Activated naive CD4-positive, alpha-beta T cell treated with anti-CD3 and anti-CD28 coated beads, Interleukin-2, amount 50 U/mL, for 72 hours (primary cell): ENCODE measurements at regions not wholly inside any gene's neighbourhood (a gene's known extent, or its start where the extent isn't known, plus 50 kb on each side); places are given as distances from the start of the nearest gene placed in this dataset.

Source experiments
- ATAC-seq, 2 donors: fragments of 150-1000 bp; cut with Tn5 transposase; 2 replicates each; pipeline ENCODE4 v1.10.0; 2021; ENCODE audit warnings: mild to moderate bottlenecking in 2 of 2, moderate library complexity in 2 of 2
- DNase-seq, 2 donors: peaks; one replicate each; pipeline ENCODE4 v3.0.0; 2021 to 2022; ENCODE audit warnings: low spot score in 2 of 2
- H3K27ac Mint-ChIP-seq, 2 donors: one replicate each; pipeline ENCODE4 v1.8.0; 2022; ENCODE audit warnings: mild to moderate bottlenecking in 2 of 2, mixed read lengths in 2 of 2
- H3K36me3 Mint-ChIP-seq, 2 donors: one replicate each; pipeline ENCODE4 v1.8.0; 2022; ENCODE audit warnings: mixed read lengths in 2 of 2
- H3K9me3 Mint-ChIP-seq, 2 donors: one replicate each; pipeline ENCODE4 v1.8.0; 2022; ENCODE audit warnings: mixed read lengths in 2 of 2

DNA sequence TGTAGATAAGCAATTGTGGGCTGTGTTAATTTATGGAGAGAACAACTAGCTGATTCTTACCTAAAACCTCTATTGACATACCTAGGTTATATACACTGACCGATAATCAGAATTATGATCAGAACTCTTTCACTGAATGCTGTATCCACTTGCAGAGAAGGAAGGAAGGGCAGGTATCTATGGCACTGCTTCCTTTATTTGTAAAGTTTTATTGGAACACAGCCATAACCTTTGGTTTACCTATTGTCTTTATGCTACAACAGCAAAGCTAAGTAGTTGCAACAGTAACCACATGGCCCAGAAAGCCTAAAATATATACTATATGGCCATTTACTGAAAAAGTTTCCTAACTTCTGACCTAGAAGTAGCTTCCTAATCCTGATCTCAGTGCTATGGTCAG is 358.9 kb upstream of the ARID1B start:
- no peak for ATAC-seq
- Mint-ChIP-seq H3K36me3 (no peaks in the 10 kb centered on the region), H3K9me3 (peaks cover 3 to 4% of the 10 kb centered on the region in 2 donors), H3K27ac (no peak overlapping the region)
- DNase-seq = no peak

DNA sequence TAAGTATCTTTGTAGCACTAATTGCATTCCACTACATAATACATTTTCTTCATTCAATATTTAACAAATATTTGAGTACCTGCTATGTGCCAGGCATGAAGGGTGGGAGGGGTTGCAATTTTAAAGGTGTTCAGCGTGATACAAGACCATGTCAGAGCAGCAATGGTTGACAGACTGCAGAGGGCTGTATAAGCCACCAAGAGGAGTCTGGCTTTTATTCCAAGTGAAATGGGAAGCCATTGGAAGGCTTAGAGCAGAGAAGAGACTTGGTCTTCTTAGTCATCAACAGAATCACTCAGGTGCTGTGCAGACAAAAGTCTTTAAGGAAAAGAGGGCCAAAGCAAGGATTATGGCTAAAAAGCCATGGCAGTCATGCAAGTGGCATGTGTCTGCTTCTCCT is 360.8 kb upstream of the ARID1B start:
- H3K9me3 Mint-ChIP-seq = no peaks in the 10 kb centered on the region
- ATAC-seq = no peak

DNA sequence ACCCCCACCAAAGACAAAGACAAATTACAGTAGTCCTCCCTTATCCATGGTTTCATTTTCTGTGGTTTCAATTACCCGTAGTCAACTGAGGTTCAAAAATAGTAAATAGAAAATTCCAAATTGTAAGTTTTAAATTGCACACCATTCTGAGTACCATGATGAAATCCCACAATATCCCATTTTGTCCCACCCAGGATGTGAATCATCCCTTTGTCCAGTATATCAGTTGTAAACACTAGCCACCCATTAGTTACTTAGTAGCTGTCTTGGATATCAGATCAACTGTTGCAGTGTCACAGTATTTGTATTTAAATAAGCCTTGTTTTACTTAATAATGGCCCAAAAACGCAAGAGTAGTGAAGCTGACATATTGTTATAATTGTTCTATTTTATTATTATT is 364.0 kb upstream of the ARID1B start:
- no peak overlapping the region for H3K27ac Mint-ChIP-seq
- H3K36me3 Mint-ChIP-seq = no peaks in the 10 kb centered on the region
- H3K9me3 Mint-ChIP-seq = no peaks in the 10 kb centered on the region
- no peak for ATAC-seq
- no peak for DNase-seq

More for the DNA sequence above, 360.8 kb upstream of the ARID1B start:
- DNase-seq = no peak
- Mint-ChIP-seq H3K27ac (no peak overlapping the region), H3K36me3 (no peaks in the 10 kb centered on the region)

DNA sequence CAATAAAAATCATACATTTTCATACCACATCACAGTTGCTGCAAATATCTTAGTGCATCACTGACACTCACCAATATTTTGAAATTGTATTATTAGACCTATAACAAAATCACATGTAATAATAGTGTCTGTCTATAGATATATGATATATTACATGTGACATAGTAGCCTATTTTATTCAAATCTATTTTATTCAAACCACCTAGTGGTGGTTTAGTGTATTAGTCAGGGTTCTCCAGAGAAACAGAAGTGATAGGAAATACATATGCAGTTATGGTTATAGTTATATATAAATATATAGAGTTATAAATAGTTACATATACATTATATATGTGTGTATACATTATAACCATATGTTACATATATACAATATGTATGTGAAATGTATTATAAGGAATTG is 366.5 kb upstream of the ARID1B start:
- ATAC-seq = no peak
- Mint-ChIP-seq H3K27ac (no peak overlapping the region), H3K36me3 (no peaks in the 10 kb centered on the region), H3K9me3 (no peaks in the 10 kb centered on the region)
- no peak for DNase-seq

DNA sequence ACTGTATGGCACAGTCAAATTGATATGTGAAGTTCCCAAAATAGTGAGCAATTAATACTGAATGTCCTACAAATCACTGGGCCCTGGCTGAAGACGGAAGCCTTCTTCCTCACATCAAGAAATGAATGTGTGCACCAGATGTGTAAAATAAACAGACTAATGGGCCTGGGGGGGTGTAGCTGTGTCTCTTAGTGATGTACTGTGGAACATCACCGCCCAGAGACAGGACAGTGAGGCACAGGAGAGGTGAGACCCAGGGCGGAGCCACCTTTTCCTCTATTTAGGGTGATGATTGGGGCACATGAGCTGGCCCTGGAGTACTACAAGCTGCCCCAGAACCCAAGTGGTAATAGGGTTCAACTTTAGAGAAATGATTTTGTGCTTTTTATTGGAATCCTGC is 368.5 kb upstream of the ARID1B start:
- H3K27ac Mint-ChIP-seq = no peak overlapping the region
- no peak for DNase-seq
- no peak for ATAC-seq
- no peaks in the 10 kb centered on the region for H3K9me3 Mint-ChIP-seq
- H3K36me3 Mint-ChIP-seq = peaks cover 0 to 3% of the 10 kb centered on the region in 2 donors

DNA sequence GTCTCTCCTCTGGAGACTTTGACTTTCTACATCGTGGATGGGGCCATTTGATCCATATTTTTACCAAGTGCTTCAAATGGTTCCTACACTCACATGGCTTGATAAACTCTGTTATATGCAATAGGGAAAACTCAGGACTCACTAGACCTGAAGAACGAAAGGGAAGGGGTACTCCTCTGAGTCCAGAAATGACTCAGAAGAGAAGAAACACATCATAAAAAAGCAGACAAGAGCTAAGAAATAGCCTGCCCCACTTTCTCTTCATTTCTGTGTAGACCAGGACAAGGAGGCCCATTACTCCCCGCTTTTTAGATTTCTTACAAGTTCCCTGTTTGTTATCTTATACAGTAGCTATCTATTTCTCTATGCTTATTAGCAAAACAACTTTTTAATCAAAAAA is 369.8 kb upstream of the ARID1B start:
- no peak overlapping the region for H3K27ac Mint-ChIP-seq
- ATAC-seq (no peak), DNase-seq (no peak)
- no peaks in the 10 kb centered on the region for H3K9me3 Mint-ChIP-seq
- H3K36me3 Mint-ChIP-seq = peaks cover 0 to 11% of the 10 kb centered on the region in 2 donors

DNA sequence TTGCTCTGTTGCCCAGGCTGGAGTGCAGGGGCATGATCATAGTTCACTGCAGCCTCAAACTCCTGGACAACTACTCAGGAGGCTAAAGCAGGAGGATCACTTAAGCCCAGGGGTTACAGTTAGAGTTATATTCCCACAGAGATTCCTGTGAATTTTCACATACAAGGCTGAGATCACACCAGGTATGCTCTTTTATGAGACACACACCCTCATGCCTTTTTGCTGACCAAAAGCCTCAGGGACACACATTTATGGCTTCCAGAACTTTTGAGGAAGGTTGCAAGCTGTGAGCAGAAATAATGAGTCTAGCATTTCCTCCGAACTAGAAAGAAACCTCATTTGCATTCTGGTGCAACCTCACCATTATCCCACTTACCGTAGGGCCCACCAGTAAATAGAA is 370.5 kb upstream of the ARID1B start:
- H3K36me3 Mint-ChIP-seq = peaks cover 0 to 11% of the 10 kb centered on the region in 2 donors
- no peak for ATAC-seq
- H3K9me3 Mint-ChIP-seq = peaks cover 0 to 5% of the 10 kb centered on the region in 2 donors

DNA sequence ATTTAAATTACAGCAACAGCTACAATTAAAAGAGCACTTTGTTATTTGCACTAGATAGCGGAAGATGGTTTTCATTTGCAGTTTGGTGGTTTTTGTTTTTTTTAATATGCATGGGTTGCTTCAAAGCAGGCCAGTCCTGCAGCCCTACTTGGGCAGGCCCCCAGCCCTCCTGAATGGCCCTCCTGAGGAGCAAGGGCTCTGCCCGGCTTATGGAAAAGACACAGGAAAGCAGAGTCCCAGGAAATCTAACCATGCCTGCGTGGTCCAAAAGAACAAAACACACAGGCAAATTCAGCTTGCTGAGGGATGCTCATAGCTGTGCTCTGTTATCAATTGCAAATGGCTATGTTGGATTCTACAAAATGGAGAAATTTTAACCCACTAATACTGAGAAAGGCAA is 371.1 kb upstream of the ARID1B start:
- no peak for DNase-seq
- no peak for ATAC-seq
- H3K9me3 Mint-ChIP-seq = peaks cover 0 to 5% of the 10 kb centered on the region in 2 donors
- H3K36me3 Mint-ChIP-seq = peaks cover 0 to 11% of the 10 kb centered on the region in 2 donors
- no peak overlapping the region for H3K27ac Mint-ChIP-seq

More for the DNA sequence above, 370.5 kb upstream of the ARID1B start:
- H3K27ac Mint-ChIP-seq = no peak overlapping the region
- DNase-seq = no peak

DNA sequence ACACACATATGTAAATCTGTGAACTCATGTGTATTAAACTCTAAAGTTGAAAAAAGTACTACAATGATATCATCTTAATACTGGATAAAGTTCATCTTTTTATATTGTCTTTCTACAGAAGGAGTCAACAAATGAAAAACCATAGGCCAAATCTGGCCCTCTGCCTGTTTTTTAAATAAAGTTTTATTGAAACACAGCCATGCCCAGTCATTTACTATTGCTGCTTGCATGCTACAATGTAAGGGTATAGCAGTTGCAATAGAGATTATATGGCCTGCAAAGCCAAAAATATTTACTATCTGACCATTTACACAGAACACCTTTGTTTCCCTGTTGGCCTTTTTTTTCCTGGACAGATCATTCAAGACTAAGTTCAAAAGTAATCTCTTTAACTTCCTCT is 374.6 kb upstream of the ARID1B start:
- ATAC-seq = no peak
- DNase-seq = no peak
- H3K27ac Mint-ChIP-seq = no peak overlapping the region
- H3K9me3 Mint-ChIP-seq = peaks cover 0 to 5% of the 10 kb centered on the region in 2 donors
- H3K36me3 Mint-ChIP-seq = peaks cover 0 to 11% of the 10 kb centered on the region in 2 donors

DNA sequence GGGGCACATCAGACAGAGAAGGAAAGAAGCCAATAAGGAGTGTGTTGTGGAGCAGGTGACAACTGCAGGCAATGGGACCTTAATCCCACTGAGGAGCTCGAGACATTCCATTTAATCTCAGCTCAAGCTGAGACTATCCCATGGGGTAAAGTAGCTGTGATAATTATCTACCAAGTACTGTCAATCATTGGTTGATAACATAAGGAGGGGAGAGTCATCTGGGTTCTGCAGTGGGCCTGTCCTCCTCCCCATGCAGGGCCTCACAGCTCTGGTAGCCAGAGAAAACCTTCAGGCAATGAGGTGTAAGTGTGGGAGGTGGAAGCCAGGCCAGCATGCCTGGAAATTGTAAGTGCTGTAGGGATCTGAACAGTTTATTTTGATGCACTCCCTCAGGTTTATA is 375.0 kb upstream of the ARID1B start:
- Mint-ChIP-seq H3K9me3 (peaks cover 0 to 5% of the 10 kb centered on the region in 2 donors), H3K27ac (no peak overlapping the region), H3K36me3 (peaks cover 0 to 11% of the 10 kb centered on the region in 2 donors)
- no peak for DNase-seq
- ATAC-seq = no peak

DNA sequence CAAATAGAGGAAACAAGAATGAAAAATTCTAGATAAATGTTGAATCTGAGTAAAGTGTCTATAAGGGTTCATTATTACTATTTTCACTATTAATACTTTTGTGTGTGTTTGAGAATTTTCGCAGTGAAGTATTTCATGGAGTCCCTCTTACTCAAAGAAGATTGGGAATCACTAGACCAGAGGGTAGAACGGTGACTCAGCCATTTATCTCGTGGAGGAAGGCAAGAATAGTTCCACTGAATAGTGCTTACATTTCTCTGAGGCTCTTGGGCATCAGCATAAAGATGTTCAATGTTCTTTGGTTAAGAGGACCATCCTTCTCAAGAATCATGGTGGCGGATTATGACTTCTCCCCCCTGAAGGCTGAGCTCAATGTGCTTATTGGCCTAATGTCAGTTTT is 376.7 kb upstream of the ARID1B start:
- Mint-ChIP-seq H3K27ac (no peak overlapping the region), H3K9me3 (peaks cover 0 to 5% of the 10 kb centered on the region in 2 donors), H3K36me3 (peaks cover 0 to 11% of the 10 kb centered on the region in 2 donors)
- ATAC-seq = no peak
- DNase-seq = no peak

DNA sequence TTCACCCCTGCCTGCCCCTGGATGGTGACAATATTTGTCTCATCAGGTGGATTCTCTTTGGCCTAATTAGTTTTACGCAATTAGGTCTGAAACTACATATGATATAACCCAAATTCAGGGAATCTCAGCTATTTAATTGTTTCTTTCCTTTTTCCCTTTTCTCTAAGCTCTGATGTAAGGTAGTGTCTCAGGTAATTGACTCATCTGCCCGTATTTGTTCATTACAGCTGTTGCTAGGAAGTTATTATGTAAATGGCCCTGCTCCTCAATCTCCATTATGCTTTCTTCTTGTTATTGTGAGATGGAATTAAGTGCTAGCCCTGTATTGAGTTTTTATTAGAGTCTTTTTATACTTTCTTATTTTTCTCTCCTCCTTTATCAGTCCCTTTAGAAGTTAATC is 378.2 kb upstream of the ARID1B start:
- DNase-seq (no peak), ATAC-seq (no peak)
- peaks cover 0 to 11% of the 10 kb centered on the region in 2 donors for H3K36me3 Mint-ChIP-seq
- H3K27ac Mint-ChIP-seq = no peak overlapping the region
- peaks cover 0 to 5% of the 10 kb centered on the region in 2 donors for H3K9me3 Mint-ChIP-seq

DNA sequence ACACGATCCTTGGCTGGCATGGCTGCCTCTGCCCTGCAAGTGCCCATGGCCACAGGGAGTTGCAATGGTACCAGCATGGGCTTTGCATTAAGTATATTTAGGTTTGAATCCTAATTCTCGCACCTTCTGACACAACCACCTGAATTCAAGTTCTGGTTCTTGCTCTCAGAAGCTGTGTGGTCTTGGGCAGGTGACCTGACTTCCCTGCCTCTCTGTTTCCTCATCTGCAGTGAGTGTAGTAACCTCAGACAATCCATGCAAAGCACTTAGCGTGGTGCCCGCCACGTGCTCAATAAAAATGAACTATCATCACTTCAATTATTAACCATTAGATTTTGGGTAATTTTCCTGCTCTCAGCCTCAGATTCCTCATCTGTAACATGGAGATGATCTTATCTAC is 378.8 kb upstream of the ARID1B start:
- H3K36me3 Mint-ChIP-seq = peaks cover 0 to 5% of the 10 kb centered on the region in 2 donors
- no peak overlapping the region for H3K27ac Mint-ChIP-seq
- DNase-seq (no peak), ATAC-seq (no peak)
- peaks cover 0 to 5% of the 10 kb centered on the region in 2 donors for H3K9me3 Mint-ChIP-seq

DNA sequence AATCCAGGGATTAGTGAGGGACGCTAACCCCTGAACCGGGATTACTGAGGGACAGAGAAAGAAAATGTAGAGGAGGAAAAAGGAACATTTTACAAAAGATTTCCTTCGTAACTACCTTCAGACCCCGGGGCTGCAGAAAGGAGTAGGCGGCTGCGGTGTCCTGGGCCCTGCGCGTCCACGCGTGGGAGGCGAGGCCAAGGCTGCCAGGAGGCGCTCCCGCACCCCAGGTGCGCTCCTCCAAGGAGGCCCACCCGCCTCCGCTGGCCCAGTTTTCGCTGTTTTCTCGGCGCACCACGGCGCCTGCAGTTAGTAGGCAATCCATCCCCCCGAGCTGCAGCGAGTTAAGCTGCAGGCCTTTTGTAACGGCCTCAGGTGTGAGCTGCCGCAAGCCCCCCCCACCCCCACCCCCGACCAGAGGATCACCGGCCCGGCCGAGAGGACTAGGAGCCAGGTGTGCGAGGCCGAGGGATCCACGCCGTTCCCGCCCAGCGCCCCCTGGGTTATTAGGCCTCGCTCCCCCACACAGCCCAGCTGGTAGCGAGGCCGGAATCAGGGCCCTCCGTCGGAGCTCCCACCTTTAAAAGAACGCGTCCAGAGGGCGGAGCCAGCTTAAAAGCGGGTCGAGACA is 380.3 kb upstream of the ARID1B start:
- Mint-ChIP-seq H3K9me3 (peaks cover 0 to 6% of the 10 kb centered on the region in 2 donors), H3K27ac (peak overlapping the region in 1 of 2 donors; percentile 66), H3K36me3 (no peaks in the 10 kb centered on the region)
- peak; percentile 22 to 35 for ATAC-seq
- no peak for DNase-seq

DNA sequence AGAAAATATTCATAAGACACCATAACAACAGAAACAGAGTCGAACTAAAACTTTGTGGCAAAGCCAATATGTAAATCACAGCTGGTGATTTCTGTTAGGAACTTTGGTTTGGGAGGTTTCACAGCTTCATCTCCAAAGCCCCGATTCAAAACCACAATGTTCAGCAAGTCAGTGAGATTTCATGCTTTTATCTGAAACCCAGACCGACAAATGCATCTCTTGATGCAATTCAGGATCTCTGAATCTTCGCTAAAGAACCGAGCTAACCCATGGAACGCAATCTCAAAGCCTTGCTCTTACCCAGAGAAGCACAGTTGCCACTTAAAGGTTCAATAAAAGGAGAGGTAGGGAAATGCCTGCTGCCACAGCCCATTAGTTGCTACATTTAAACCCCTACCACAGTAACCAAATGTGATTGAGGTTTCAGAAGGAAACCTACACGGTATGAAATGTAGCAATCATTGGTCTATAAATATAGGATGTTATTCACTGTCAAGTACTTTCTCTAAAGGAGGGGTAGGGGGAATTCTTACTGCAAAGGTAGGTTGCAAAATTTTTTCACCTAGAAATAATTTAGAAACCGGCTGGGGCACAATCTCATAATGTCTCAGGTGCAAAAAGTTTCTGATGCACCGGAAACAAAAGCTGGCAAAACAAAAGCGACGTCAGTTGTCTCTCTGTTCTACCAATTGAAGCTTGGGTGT is 381.0 kb upstream of the ARID1B start:
- DNase-seq (peak in 1 of 2 donors; percentile 12), ATAC-seq (peak; percentile 72 to 74)
- H3K36me3 Mint-ChIP-seq = no peaks in the 10 kb centered on the region
- peaks cover 0 to 5% of the 10 kb centered on the region in 2 donors for H3K9me3 Mint-ChIP-seq
- H3K27ac Mint-ChIP-seq = peak overlapping the region in 1 of 2 donors; percentile 66

DNA sequence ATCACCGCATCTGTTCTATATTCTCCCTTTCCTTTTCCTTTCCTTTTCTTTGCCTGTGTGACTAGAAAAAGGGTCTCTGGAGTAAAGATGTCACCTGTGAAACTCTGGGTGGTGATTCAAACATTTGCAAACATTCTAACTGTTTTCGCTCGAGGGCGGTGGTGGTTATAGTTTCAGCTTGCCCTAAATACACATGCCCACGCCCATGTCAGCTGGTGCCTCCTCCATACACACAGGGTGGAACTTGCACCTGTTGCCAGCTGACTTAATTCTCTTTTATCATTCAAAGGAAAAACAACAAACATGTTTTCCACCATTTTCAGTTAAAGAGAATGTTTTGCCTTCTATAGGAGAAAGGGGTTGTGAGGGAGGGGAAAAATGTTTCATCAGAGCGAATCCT is 381.9 kb upstream of the ARID1B start:
- ATAC-seq (peak; percentile 50 to 66), DNase-seq (peak in 1 of 2 donors; percentile 23)
- Mint-ChIP-seq H3K27ac (no peak overlapping the region), H3K36me3 (no peaks in the 10 kb centered on the region), H3K9me3 (peaks cover 0 to 5% of the 10 kb centered on the region in 2 donors)

DNA sequence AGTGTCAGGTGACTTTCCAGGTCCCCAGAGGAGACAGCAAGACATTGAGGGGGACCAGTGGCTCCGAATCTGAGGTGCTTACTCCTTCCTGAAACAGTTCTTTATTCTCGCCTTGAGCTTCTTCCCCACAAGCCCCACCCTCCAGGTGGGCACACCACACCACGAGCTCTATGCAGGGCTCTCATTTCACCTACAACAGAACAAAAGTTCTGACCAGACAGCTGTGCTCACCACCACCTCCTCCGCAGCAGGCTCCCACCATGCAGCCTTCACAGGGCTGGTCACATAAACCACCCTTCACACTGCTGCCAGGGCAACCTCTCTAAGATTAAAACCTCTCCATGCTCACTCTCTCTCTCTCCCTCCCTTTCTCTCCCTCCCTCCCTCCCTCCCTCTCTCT is 384.5 kb upstream of the ARID1B start:
- ATAC-seq (no peak), DNase-seq (no peak)
- peaks cover 0 to 5% of the 10 kb centered on the region in 2 donors for H3K9me3 Mint-ChIP-seq
- H3K36me3 Mint-ChIP-seq = no peaks in the 10 kb centered on the region
- H3K27ac Mint-ChIP-seq = no peak overlapping the region

DNA sequence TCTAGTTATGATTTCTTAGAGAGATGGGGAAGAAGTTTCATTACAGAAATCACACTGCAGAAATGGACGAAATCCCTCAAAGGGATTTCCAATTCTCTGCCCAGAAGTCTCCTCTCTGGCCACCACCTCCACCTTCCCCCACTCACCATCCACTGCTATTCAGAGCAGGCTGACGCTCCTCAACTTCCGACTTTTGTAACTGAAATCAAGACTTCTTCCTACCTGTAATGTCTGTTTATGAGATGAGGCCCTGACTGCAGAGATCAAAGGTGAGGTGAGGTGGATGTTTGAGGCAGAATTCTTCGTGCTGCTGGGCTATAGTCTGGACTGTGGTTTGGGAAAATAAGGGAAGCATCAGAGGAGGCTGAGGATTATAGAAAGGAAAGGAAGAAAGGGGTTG is 385.2 kb upstream of the ARID1B start:
- Mint-ChIP-seq H3K27ac (no peak overlapping the region), H3K36me3 (no peaks in the 10 kb centered on the region)
- no peak for ATAC-seq

More for the DNA sequence above, 385.2 kb upstream of the ARID1B start:
- H3K9me3 Mint-ChIP-seq = peaks cover 0 to 5% of the 10 kb centered on the region in 2 donors
- no peak for DNase-seq
